K562 (cell line): ENCODE measurements at regions not wholly inside any gene's neighbourhood (a gene's known extent, or its start where the extent isn't known, plus 50 kb on each side); places are given as distances from the start of the nearest gene placed in this dataset. TPM values are rescaled to one million over a fixed set of nuclear protein-coding genes. Genes with fewer than 3 reads are reported as not detected.

Source experiments
- ATAC-seq: fragments of 200-7000 bp; cut with Tn5 transposase; 3 replicates; pipeline ENCODE4 v1.9.1; 2020; ENCODE audit warnings: moderate library complexity
- BruUV-seq: library from RNA; stranded (reverse); fragments of 400-500 nt; replicated peaks from 2 replicates; lab custom pipeline; 2021; lab: Mats Ljungman, UMichigan
- CTCF ChIA-PET: fragments of 300-600 bp; formaldehyde crosslinking; extraction: SDS; loops from one replicate; lab custom pipeline; 2021; ENCODE audit warnings: low intra/inter-chr PET ratio; lab: Yijun Ruan, JAX
- POLR2A ChIA-PET: fragments of 300-600, 350-650 bp; sonication (Branson Sonifier 250); formaldehyde crosslinking; extraction: SDS; loops from one replicate; lab custom pipeline; 2021; ENCODE audit warnings: antibody characterized with exemption, inconsistent platforms; lab: Yijun Ruan, JAX
- DNase-seq, 4 experiments: peaks; one replicate each; pipeline versions ENCODE4 v3.0.0 to v3.0.0-alpha.2; 2011 to 2018; ENCODE audit warnings: low spot score in 3 of 4, mixed read lengths in 3 of 4; ENCODE audit errors: extremely low read depth in 1 of 4
- FAIRE-seq: peaks from 2 replicates; lab custom pipeline; 2011; peaks lifted over from hg19 to GRCh38; lab: Jason Lieb, UNC
- H2AFZ ChIP-seq: 2 replicates; pipeline ENCODE4 v1.6.0; 2011; ENCODE audit warnings: low read depth, low read length, control low read depth, inconsistent platforms
- H3K27ac ChIP-seq: fragments of 200-600 bp; 3 replicates; pipeline ENCODE4 v1.8.0; 2011; ENCODE audit warnings: low read depth, mild to moderate bottlenecking, control low read depth, inconsistent platforms, low read length, moderate library complexity, mixed read lengths; ENCODE audit errors: extremely low read depth
- H3K27me3 ChIP-seq, 2 experiments: fragments of 300-600 bp in 1 of 2; 2 replicates in 1 of 2; 3 replicates in 1 of 2; pipeline versions ENCODE4 v1.6.0 to v1.8.0; 2011; ENCODE audit warnings: inconsistent platforms in 2 of 2, low read length in 2 of 2, mild to moderate bottlenecking in 1 of 2, mixed read lengths in 1 of 2, moderate library complexity in 1 of 2; ENCODE audit not compliant: control insufficient read depth in 2 of 2, insufficient read depth in 2 of 2
- H3K36me3 ChIP-seq: fragments of 300-600 bp; 3 replicates; pipeline ENCODE4 v1.8.0; 2011; ENCODE audit warnings: mild to moderate bottlenecking, low read length, inconsistent platforms; ENCODE audit not compliant: control insufficient read depth, insufficient read depth
- H3K4me1 ChIP-seq, 2 experiments: fragments of 200-600 bp in 1 of 2; replicated peaks in 1 of 2; 2 replicates in 1 of 2; 3 replicates in 1 of 2; pipeline versions ENCODE4 v1.5.1 to v1.8.0; 2011; ENCODE audit warnings: inconsistent platforms in 2 of 2, low read length in 2 of 2, mild to moderate bottlenecking in 1 of 2, mixed read lengths in 1 of 2, moderate library complexity in 1 of 2; ENCODE audit not compliant: control insufficient read depth in 2 of 2, insufficient read depth in 2 of 2
- H3K4me2 ChIP-seq: 2 replicates; pipeline ENCODE4 v1.6.1; 2011; ENCODE audit warnings: low read length, control low read depth, inconsistent platforms, mixed read lengths; ENCODE audit not compliant: insufficient read depth
- H3K4me3 ChIP-seq: fragments of 200-600 bp; sonication (generic), shearing (Covaris generic); 2 replicates; pipeline ENCODE4 v1.5.1; 2016; ENCODE audit warnings: control low read depth, inconsistent platforms
- H3K79me2 ChIP-seq: fragments of 200-600 bp; 3 replicates; pipeline ENCODE4 v1.8.0; 2011; ENCODE audit warnings: low read length, inconsistent platforms; ENCODE audit not compliant: control insufficient read depth, insufficient read depth
- H3K9ac ChIP-seq, 2 experiments: 2 replicates each; pipeline versions ENCODE4 v1.6.0 to v1.6.1; 2011; ENCODE audit warnings: low read depth in 2 of 2, low read length in 2 of 2, control low read depth in 1 of 2, inconsistent platforms in 1 of 2, mild to moderate bottlenecking in 1 of 2, mixed read lengths in 1 of 2; ENCODE audit not compliant: insufficient read depth in 1 of 2
- H3K9me1 ChIP-seq: one replicate; pipeline ENCODE4 v1.6.0; 2011; ENCODE audit warnings: inconsistent platforms, mild to moderate bottlenecking, low read length, moderate library complexity; ENCODE audit not compliant: control insufficient read depth, insufficient read depth
- H3K9me3 ChIP-seq: replicated peaks from 2 replicates; pipeline ENCODE4 v1.5.1; 2011; ENCODE audit warnings: low read depth, low read length, inconsistent platforms; ENCODE audit not compliant: control insufficient read depth, insufficient read depth
- H4K20me1 ChIP-seq: replicated peaks from 2 replicates; pipeline ENCODE4 v1.6.1; 2011; ENCODE audit warnings: low read length, inconsistent platforms, mixed read lengths; ENCODE audit not compliant: control insufficient read depth, insufficient read depth
- CHCHD3 ChIP-seq: fragments of 250-450 bp; sonication (Bioruptor Pico); IDR thresholded peaks from 2 replicates; pipeline ENCODE4 v2.1.2; 2022; ENCODE audit warnings: mild to moderate bottlenecking
- PCBP1 ChIP-seq: fragments of 200-400 bp; formaldehyde crosslinking; IDR thresholded peaks from 2 replicates; pipeline ENCODE4 v1.6.1; 2018; ENCODE audit warnings: mild to moderate bottlenecking, low read depth, low read length; ENCODE audit not compliant: poor library complexity, severe bottlenecking
- POLR2AphosphoS2 ChIP-seq: IDR thresholded peaks from 2 replicates; pipeline ENCODE4 v1.6.1; 2012; ENCODE audit warnings: low read length, improper control_type of control experiment
- ZNF431 ChIP-seq: sonication (generic); formaldehyde crosslinking; IDR thresholded peaks from 2 replicates; pipeline ENCODE4 v1.8.0; 2022; ENCODE audit warnings: mild to moderate bottlenecking, missing genetic modification reagents
- ZNF583 ChIP-seq: fragments of 250-450 bp; sonication (Bioruptor Pico); IDR thresholded peaks from 2 replicates; pipeline ENCODE4 v1.4.0; 2020
- WGBS: fragments of 100-300 bp; shearing (Covaris generic); methylation state at CpG from one replicate; pipeline ENCODE4 v1.1.6; 2016; ENCODE audit warnings: low coverage, mixed read lengths; ENCODE audit not compliant: insufficient coverage; ENCODE audit errors: missing lambda C conversion rate; 5-methylcytosine and 5-hydroxymethylcytosine counted together
- in situ Hi-C: fragments of 300-500 bp; cut with MboI; formaldehyde crosslinking; loops from 4 replicates; pipeline ENCODE4 v1.15.0; 2018; ENCODE audit warnings: inconsistent platforms, mixed read lengths
- intact Hi-C: fragments of 100-400 bp; cut with micrococcal nuclease; formaldehyde crosslinking; loops from 2 replicates; pipeline ENCODE4 v1.14.2; 2022
- microRNA counts: library from miRNA; unstranded; fragments of <30 nt; microRNA quantifications from one replicate; lab custom pipeline; 2016
- microRNA-seq: library from miRNA; unstranded; fragments of <30 nt; microRNA quantifications from one replicate; pipeline ENCODE4, GENCODE V29; 2018; ENCODE audit warnings: borderline microRNAs expressed
- small RNA-seq: library from RNA; depleted of rRNA; stranded (forward); fragments of <200 nt; gene quantifications from one replicate; pipeline ENCODE3, GENCODE V24; 2014
- TF ChIP-seq, protein P1 (sequence below): fragments of 450-650 bp; formaldehyde crosslinking; IDR thresholded peaks from 2 replicates; pipeline ENCODE4 v1.4.0; 2022; ENCODE audit warnings: missing genetic modification characterization

- H3K79me2 ChIP-seq, result no peaks in the 10 kb centered on the region
- ChIA-PET CTCF (no interaction called here), POLR2A (no interaction called here)
- no peaks in the 10 kb centered on the region for H3K9me1 ChIP-seq
- no peak overlapping the region for H3K4me2 ChIP-seq
- no peaks in the 10 kb centered on the region for H3K4me1 ChIP-seq
- no peaks in the 10 kb centered on the region for H3K27me3 ChIP-seq
- no peak for DNase-seq
- no peaks in the 10 kb centered on the region for H4K20me1 ChIP-seq
- in situ Hi-C loops, result no loop called here
- 0% methylated on average over 1 of the region's 1 CpG for WGBS
- no TSS peak for BruUV-seq
- TF ChIP-seq POLR2AphosphoS2 (no peak), ZNF583 (CRISPR knock-in tag) (no peak), CHCHD3 (CRISPR knock-in tag) (no peak), ZNF431 (no peak), PCBP1 (no peak)
- TF ChIP-seq, protein P1, sequence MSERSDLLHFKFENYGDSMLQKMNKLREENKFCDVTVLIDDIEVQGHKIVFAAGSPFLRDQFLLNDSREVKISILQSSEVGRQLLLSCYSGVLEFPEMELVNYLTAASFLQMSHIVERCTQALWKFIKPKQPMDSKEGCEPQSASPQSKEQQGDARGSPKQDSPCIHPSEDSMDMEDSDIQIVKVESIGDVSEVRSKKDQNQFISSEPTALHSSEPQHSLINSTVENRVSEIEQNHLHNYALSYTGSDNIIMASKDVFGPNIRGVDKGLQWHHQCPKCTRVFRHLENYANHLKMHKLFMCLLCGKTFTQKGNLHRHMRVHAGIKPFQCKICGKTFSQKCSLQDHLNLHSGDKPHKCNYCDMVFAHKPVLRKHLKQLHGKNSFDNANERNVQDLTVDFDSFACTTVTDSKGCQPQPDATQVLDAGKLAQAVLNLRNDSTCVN (CRISPR knock-in tag), result no peak
- intact Hi-C loops, result no loop called here
- H3K4me3 ChIP-seq, result no peak overlapping the region
- H3K36me3 ChIP-seq, result no peaks in the 10 kb centered on the region
- no peak for ATAC-seq
- H3K27ac ChIP-seq, result no peak overlapping the region
- H3K9me3 ChIP-seq, result peaks cover 3% of the 10 kb centered on the region; the same call in 1 of the 2 replicates
- H3K9ac ChIP-seq, result no peak overlapping the region
- no peak overlapping the region for H2AFZ ChIP-seq
- no peak for FAIRE-seq
These were observed 83.1 kb downstream of the ZNF486 start for GRCh38 chr19:20250121-20250520.

MicroRNAs in the stretch of these regions (microRNA counts, 767-probe panel; counts per million panel counts)
- microRNA hsa-miR-1270 (lab: Ali Mortazavi, UCI), result not detected

Small RNAs in the stretch of these regions (microRNA-seq; reads per million reads assigned to microRNA genes)
- 5.8 reads per million, percentile 49 among the genes with 10 or more reads in this experiment for gene MIR1270

Small RNAs in the stretch of these regions (small RNA-seq; reads per million reads assigned to genes)
- gene MIR1270, result 0.48 reads per million, percentile 21 among the genes with 10 or more reads in this experiment
